H1 (cell line): ENCODE measurements at regions not wholly inside any gene's neighbourhood (a gene's known extent, or its start where the extent isn't known, plus 50 kb on each side); places are given as distances from the start of the nearest gene placed in this dataset.

Source experiments
- CTCF ChIA-PET: fragments of 300-600 bp; sonication (Branson Sonifier 250); formaldehyde crosslinking; loops from one replicate; lab custom pipeline; 2021; ENCODE audit not compliant: partially characterized antibody; lab: Charles Lee
- POLR2A ChIA-PET: fragments of 300-600 bp; sonication (Branson Sonifier 250); formaldehyde crosslinking; loops from one replicate; lab custom pipeline; 2021; ENCODE audit warnings: inconsistent platforms; ENCODE audit not compliant: partially characterized antibody; lab: Charles Lee
- DNase-seq, 2 experiments: peaks; one replicate each; pipeline versions ENCODE4 v3.0.0 to v3.0.0-alpha.2; 2010 to 2022; ENCODE audit warnings: low spot score in 2 of 2, low read depth in 1 of 2, mixed read lengths in 1 of 2
- FAIRE-seq: peaks from 2 replicates; lab custom pipeline; 2011; peaks lifted over from hg19 to GRCh38; lab: Jason Lieb, UNC
- H2AFZ ChIP-seq: 2 replicates; pipeline ENCODE4 v1.8.1; 2012; ENCODE audit warnings: low read length, inconsistent platforms
- H2AK5ac ChIP-seq: 2 replicates; pipeline ENCODE4 v1.6.1; 2013; ENCODE audit warnings: low read depth, low read length
- H2BK120ac ChIP-seq: replicated peaks from 2 replicates; pipeline ENCODE3; 2013; ENCODE audit warnings: low read depth, low read length, inconsistent platforms
- H2BK12ac ChIP-seq: 2 replicates; pipeline ENCODE4 v1.6.1; 2013; ENCODE audit warnings: low read depth, low read length
- H2BK15ac ChIP-seq: 2 replicates; pipeline ENCODE4 v1.6.1; 2013; ENCODE audit warnings: low read length
- H2BK20ac ChIP-seq: 2 replicates; pipeline ENCODE4 v1.6.1; 2013; ENCODE audit warnings: low read length
- H2BK5ac ChIP-seq: 2 replicates; pipeline ENCODE4 v1.6.1; 2013; ENCODE audit warnings: low read depth, low read length
- H3K14ac ChIP-seq: 2 replicates; pipeline ENCODE4 v1.6.1; 2013; ENCODE audit warnings: inconsistent platforms; ENCODE audit not compliant: insufficient read length
- H3K18ac ChIP-seq: 2 replicates; pipeline ENCODE4 v1.6.1; 2013; ENCODE audit warnings: low read length; ENCODE audit errors: extremely low read depth
- H3K23ac ChIP-seq: 2 replicates; pipeline ENCODE4 v1.6.1; 2013; ENCODE audit warnings: inconsistent platforms; ENCODE audit not compliant: insufficient read length
- H3K23me2 ChIP-seq: 2 replicates; pipeline ENCODE4 v1.6.1; 2013; ENCODE audit warnings: low read depth, low read length
- H3K27ac ChIP-seq: 2 replicates; pipeline ENCODE4 v1.6.1; 2011; ENCODE audit warnings: low read depth, low read length, inconsistent platforms
- H3K27me3 ChIP-seq, 4 experiments: replicated peaks in 1 of 4; 1 replicate in 1 of 4; 2 replicates in 3 of 4; pipeline versions ENCODE4 v1.6.1 to v1.8.1; 2011 to 2013; ENCODE audit warnings: low read length in 3 of 4, mild to moderate bottlenecking in 3 of 4, inconsistent platforms in 2 of 4, mixed read lengths in 2 of 4, moderate library complexity in 1 of 4; ENCODE audit not compliant: control insufficient read depth in 3 of 4, insufficient read depth in 3 of 4; ENCODE audit errors: extremely low read depth in 1 of 4
- H3K36me3 ChIP-seq, 4 experiments: 2 replicates each; pipeline versions ENCODE4 v1.6.1 to v1.8.1; 2011 to 2013; ENCODE audit warnings: mild to moderate bottlenecking in 4 of 4, low read length in 3 of 4, moderate library complexity in 2 of 4, control low read depth in 1 of 4, inconsistent platforms in 1 of 4; ENCODE audit not compliant: insufficient read depth in 4 of 4, control insufficient read depth in 2 of 4
- H3K4ac ChIP-seq: replicated peaks from 2 replicates; pipeline ENCODE3; 2013; ENCODE audit warnings: low read length, low read depth, mixed read lengths, inconsistent platforms; ENCODE audit not compliant: insufficient read length
- H3K4me1 ChIP-seq, 4 experiments: replicated peaks in 1 of 4; 1 replicate in 1 of 4; 2 replicates in 3 of 4; pipeline versions ENCODE4 v1.6.1 to v1.8.1; 2011 to 2013; ENCODE audit warnings: low read length in 3 of 4, inconsistent platforms in 2 of 4, mixed read lengths in 1 of 4; ENCODE audit not compliant: insufficient read depth in 4 of 4, control insufficient read depth in 3 of 4
- H3K4me2 ChIP-seq, 2 experiments: 2 replicates each; pipeline versions ENCODE4 v1.6.1 to v1.8.1; 2011 to 2013; ENCODE audit warnings: low read depth in 2 of 2, low read length in 2 of 2, control low read depth in 1 of 2, inconsistent platforms in 1 of 2, mild to moderate bottlenecking in 1 of 2; ENCODE audit not compliant: insufficient read depth in 1 of 2
- H3K4me3 ChIP-seq, 4 experiments: fragments of 200-600, 300-600 bp in 1 of 4; sonication (generic), shearing (Covaris generic), sonication (Bioruptor Twin) in 1 of 4; 2 replicates each; pipeline versions ENCODE4 v1.5.1 to v1.8.1; 2011 to 2016; ENCODE audit warnings: low read length in 4 of 4, low read depth in 3 of 4, control low read depth in 2 of 4, inconsistent platforms in 2 of 4, mild to moderate bottlenecking in 2 of 4, mixed read lengths in 1 of 4, moderate library complexity in 1 of 4; ENCODE audit not compliant: insufficient read depth in 2 of 4; ENCODE audit errors: extremely low read depth in 1 of 4
- H3K56ac ChIP-seq: replicated peaks from 2 replicates; pipeline ENCODE3; 2013; ENCODE audit warnings: low read depth, mild to moderate bottlenecking, mixed read lengths, low read length, inconsistent platforms; ENCODE audit not compliant: insufficient read length
- H3K79me1 ChIP-seq: 2 replicates; pipeline ENCODE4 v1.6.1; 2013; ENCODE audit warnings: low read depth, low read length, control low read depth
- H3K79me2 ChIP-seq, 2 experiments: 2 replicates each; pipeline versions ENCODE4 v1.6.1 to v1.8.1; 2012 to 2013; ENCODE audit warnings: low read length in 2 of 2, mild to moderate bottlenecking in 2 of 2, inconsistent platforms in 1 of 2; ENCODE audit not compliant: insufficient read depth in 2 of 2, control insufficient read depth in 1 of 2
- H3K9ac ChIP-seq, 4 experiments: replicated peaks in 1 of 4; 1 replicate in 1 of 4; 2 replicates in 3 of 4; pipeline versions ENCODE4 v1.6.1 to v1.8.1; 2011 to 2013; ENCODE audit warnings: low read depth in 3 of 4, low read length in 3 of 4, control low read depth in 2 of 4, mild to moderate bottlenecking in 2 of 4, moderate library complexity in 2 of 4, inconsistent platforms in 1 of 4; ENCODE audit errors: extremely low read depth in 1 of 4
- H3K9me3 ChIP-seq, 2 experiments: 2 replicates each; pipeline versions ENCODE4 v1.6.1 to v1.8.1; 2012 to 2013; ENCODE audit warnings: mild to moderate bottlenecking in 2 of 2, moderate library complexity in 2 of 2, control low read depth in 1 of 2, inconsistent platforms in 1 of 2, low read depth in 1 of 2, low read length in 1 of 2, mixed read lengths in 1 of 2; ENCODE audit not compliant: insufficient read depth in 2 of 2
- H4K20me1 ChIP-seq, 2 experiments: replicated peaks in 1 of 2; 2 replicates each; pipeline versions ENCODE3 to v1.8.1; 2011 to 2013; ENCODE audit warnings: inconsistent platforms in 2 of 2, low read length in 2 of 2, mild to moderate bottlenecking in 1 of 2; ENCODE audit not compliant: insufficient read depth in 2 of 2, control insufficient read depth in 1 of 2
- H4K5ac ChIP-seq: 2 replicates; pipeline ENCODE4 v1.6.1; 2013; ENCODE audit warnings: low read length, low read depth, mixed read lengths, inconsistent platforms; ENCODE audit not compliant: insufficient read length
- H4K8ac ChIP-seq: 2 replicates; pipeline ENCODE4 v1.8.0; 2013; ENCODE audit warnings: mild to moderate bottlenecking, moderate library complexity, low read length, inconsistent platforms; ENCODE audit not compliant: insufficient read depth; ENCODE audit errors: extremely low read depth
- H4K91ac ChIP-seq: replicated peaks from 2 replicates; pipeline ENCODE3; 2013; ENCODE audit warnings: low read length, mixed read lengths, inconsistent platforms; ENCODE audit not compliant: insufficient read length
- BCL11A ChIP-seq, 2 experiments: IDR thresholded peaks; one replicate each; pipeline ENCODE4 v1.6.1; 2011; ENCODE audit warnings: low read depth in 2 of 2, low read length in 2 of 2, mild to moderate bottlenecking in 2 of 2
- BRCA1 ChIP-seq: IDR thresholded peaks from 2 replicates; pipeline ENCODE4 v1.6.1; 2012; ENCODE audit warnings: low read depth, low read length, improper control_type of control experiment
- CREB1 ChIP-seq: IDR thresholded peaks from 2 replicates; pipeline ENCODE4 v1.6.1; 2012; ENCODE audit warnings: inconsistent platforms
- FOSL1 ChIP-seq: IDR thresholded peaks from 2 replicates; pipeline ENCODE4 v1.6.1; 2011; ENCODE audit warnings: mild to moderate bottlenecking, low read depth, low read length, moderate library complexity; ENCODE audit not compliant: insufficient read depth
- GABPA ChIP-seq: IDR thresholded peaks from 2 replicates; pipeline ENCODE4 v1.6.1; 2011; ENCODE audit warnings: mild to moderate bottlenecking, low read length, moderate library complexity, borderline replicate concordance; ENCODE audit not compliant: insufficient read depth
- KDM1A ChIP-seq: fragments of 200-600, 300-600 bp; sonication (generic); IDR thresholded peaks from 2 replicates; pipeline ENCODE4 v1.7.1; 2016; ENCODE audit warnings: mild to moderate bottlenecking, low read length, borderline replicate concordance
- KDM5A ChIP-seq: fragments of 200-600 bp; IDR thresholded peaks from 2 replicates; pipeline ENCODE4 v1.7.1; 2012; ENCODE audit warnings: mild to moderate bottlenecking, low read length, inconsistent platforms, mixed read lengths
- MAX ChIP-seq: IDR thresholded peaks from 2 replicates; pipeline ENCODE4 v1.6.1; 2012; ENCODE audit warnings: inconsistent platforms
- POLR2A ChIP-seq, 2 experiments: IDR thresholded peaks; 1 replicate in 1 of 2; 2 replicates in 1 of 2; pipeline ENCODE4 v1.6.1; 2011; ENCODE audit warnings: low read depth in 2 of 2, low read length in 2 of 2, mild to moderate bottlenecking in 2 of 2; ENCODE audit errors: control extremely low read depth in 1 of 2
- POLR2AphosphoS5 ChIP-seq: IDR thresholded peaks from 2 replicates; pipeline ENCODE4 v1.6.1; 2011; ENCODE audit warnings: low read depth, low read length
- RFX5 ChIP-seq: IDR thresholded peaks from 2 replicates; pipeline ENCODE4 v1.6.1; 2011; ENCODE audit warnings: low read depth, low read length, improper control_type of control experiment, borderline replicate concordance
- RNF2 ChIP-seq: fragments of 200-900, 300-1000 bp; sonication (generic); IDR thresholded peaks from 2 replicates; pipeline ENCODE4 v1.7.1; 2016; ENCODE audit warnings: borderline replicate concordance, low read depth, mild to moderate bottlenecking, antibody characterized with exemption, low read length; ENCODE audit not compliant: poor library complexity, severe bottlenecking; ENCODE audit errors: missing control alignments
- SIRT6 ChIP-seq: IDR thresholded peaks from one replicate; pipeline ENCODE4 v1.7.1; 2012; ENCODE audit warnings: low read length, inconsistent platforms
- SIX5 ChIP-seq: IDR thresholded peaks from 2 replicates; pipeline ENCODE4 v1.6.1; 2011; ENCODE audit warnings: mild to moderate bottlenecking, low read depth, low read length
- SP4 ChIP-seq: IDR thresholded peaks from 2 replicates; pipeline ENCODE4 v1.6.1; 2012; ENCODE audit warnings: low read length, inconsistent platforms
- WGBS, 2 experiments: shearing (Covaris generic) in 1 of 2; methylation state at CpG; one replicate each; pipeline versions ENCODE4 v1.1.6 to v1.1.7; 2013 to 2015; ENCODE audit warnings: low lambda C conversion rate in 2 of 2, mixed read lengths in 2 of 2, inconsistent platforms in 1 of 2, low coverage in 1 of 2, missing lambda C conversion rate in 1 of 2; ENCODE audit not compliant: insufficient replicate concordance in 2 of 2, insufficient coverage in 1 of 2, insufficient read length in 1 of 2; ENCODE audit errors: extremely low coverage in 1 of 2, missing lambda C conversion rate in 1 of 2; 5-methylcytosine and 5-hydroxymethylcytosine counted together

DNA sequence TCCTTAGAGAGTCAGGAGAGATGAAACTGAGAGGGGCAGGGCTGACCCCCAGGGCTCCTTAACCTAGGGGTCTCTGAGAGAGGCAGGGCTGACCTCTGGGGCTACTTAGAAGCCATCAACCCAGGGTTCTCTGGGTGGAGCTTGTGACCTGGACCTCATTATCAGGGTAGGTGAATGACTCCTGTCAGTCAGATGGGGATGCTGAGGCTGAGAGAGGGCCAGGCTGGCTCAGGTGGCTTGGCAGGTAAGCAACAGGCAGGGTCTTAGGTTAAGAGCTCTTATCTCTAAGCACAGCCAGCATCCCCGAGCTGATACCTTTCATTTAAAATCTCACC is 160.9 kb downstream of the PTPRU start:
- Histone ChIP-seq H4K8ac (no peak overlapping the region), H2BK15ac (no peak overlapping the region), H3K4me3 (no peak overlapping the region), H4K20me1 (no peaks in the 10 kb centered on the region), H3K27me3 (no peaks in the 10 kb centered on the region), H3K4me1 (0 out of 7 replicates have a peak, but pooled peaks cover 0 to 2% (median 0%) of the 10 kb centered on the region in 4 experiments), H4K5ac (no peak overlapping the region), H3K23me2 (no peaks in the 10 kb centered on the region), H3K56ac (no peak overlapping the region), H4K91ac (no peak overlapping the region), H3K79me1 (no peaks in the 10 kb centered on the region), H2BK12ac (no peak overlapping the region), H2BK20ac (no peak overlapping the region), H3K27ac (no peak overlapping the region), H2AFZ (no peak overlapping the region), H2BK5ac (no peak overlapping the region), H3K14ac (no peak overlapping the region), H3K4me2 (no peak overlapping the region), H3K18ac (no peak overlapping the region), H3K9me3 (0 out of 4 replicates have a peak, but pooled peaks cover 2 to 5% of the 10 kb centered on the region in 2 experiments), H2AK5ac (no peak overlapping the region), H2BK120ac (no peak overlapping the region), H3K79me2 (no peaks in the 10 kb centered on the region), H3K23ac (no peak overlapping the region), H3K4ac (no peak overlapping the region), H3K9ac (no peak overlapping the region), H3K36me3 (no peaks in the 10 kb centered on the region)
- no peak for DNase-seq
- ChIA-PET CTCF (interaction anchor here (0.5 to 3.3 kb wide), 16 partner anchors 8 to 1161 kb away, joined by 3 to 18 read pairs (median 4); no protein-coding TSS in a partner anchor), POLR2A (interaction anchor here (1.0 kb wide), 1 partner anchor 40 kb away, joined by 3 read pairs; no protein-coding TSS in a partner anchor)
- FAIRE-seq: no peak
- TF ChIP-seq SP4: no peak
- TF ChIP-seq SIX5: no peak
- TF ChIP-seq KDM5A: no peak
- TF ChIP-seq RFX5: no peak
- TF ChIP-seq BRCA1: no peak
- no peak for TF ChIP-seq MAX
- no peak for TF ChIP-seq KDM1A
- no peak for TF ChIP-seq POLR2A (IDR thresholded peaks at IDR 0.05; ENCODE audit: control extremely low read depth in 1 of 2, low read depth in 2 of 2, low read length in 2 of 2)
- no peak for TF ChIP-seq FOSL1
- no peak for TF ChIP-seq GABPA
- TF ChIP-seq BCL11A (IDR thresholded peaks at IDR 0.05; ENCODE audit: low read depth in 2 of 2, low read length in 2 of 2): no peak
- TF ChIP-seq POLR2AphosphoS5: no peak
- TF ChIP-seq RNF2: no peak
- no peak for TF ChIP-seq CREB1
- TF ChIP-seq SIRT6: no peak
- WGBS, 2 experiments: 79% methylated on average over 1 of the region's 1 CpG; no CpG with 5 or more reads in 1 of the 2 experiments
